Stimulated activated naive CD8-positive, alpha-beta T cell treated with anti-CD3 and anti-CD28 coated beads, Interleukin-15, Interleukin-2, amounts not matched to agents 100 U/mL and 50 U/mL, for 24 hours (primary cell): ENCODE measurements at regions not wholly inside any gene's neighbourhood (a gene's known extent, or its start where the extent isn't known, plus 50 kb on each side); places are given as distances from the start of the nearest gene placed in this dataset.

Source experiments
- ATAC-seq: fragments of 150-1000 bp; cut with Tn5 transposase; one replicate; pipeline ENCODE4 v1.10.0; 2021
- DNase-seq: peaks from one replicate; pipeline ENCODE4 v3.0.0; 2021

DNA sequence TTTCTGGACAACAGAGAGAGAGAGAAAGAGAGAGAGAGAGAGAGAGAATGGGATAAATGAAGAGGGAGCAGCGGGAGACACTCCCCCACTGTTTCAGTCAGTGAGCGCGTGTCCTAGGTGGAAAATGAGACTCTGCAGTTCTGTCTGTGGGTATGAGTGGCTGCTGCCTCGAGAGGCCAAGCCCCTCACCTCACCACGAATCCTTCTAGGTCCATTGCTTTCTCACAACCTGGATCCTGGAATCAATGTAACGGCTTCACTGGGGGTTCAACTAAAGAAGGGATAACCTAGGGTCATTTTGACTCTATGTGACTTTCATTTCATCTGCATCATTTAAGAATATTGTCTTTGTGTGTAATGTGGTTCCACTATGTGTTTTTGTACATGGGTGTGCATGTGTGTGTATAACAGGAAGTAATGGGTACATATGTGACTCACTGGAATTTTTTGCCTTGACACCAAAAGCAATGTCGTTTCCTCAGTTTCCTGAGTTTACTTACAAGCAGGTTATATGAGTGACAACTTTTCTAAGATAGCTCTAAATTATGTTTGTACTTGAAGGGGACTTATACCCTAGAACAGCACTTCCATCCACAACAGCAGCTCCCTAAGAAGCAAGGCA is 221.4 kb upstream of the TRIB2 start:
- DNase-seq (no peak), ATAC-seq (peak; percentile 37)

DNA sequence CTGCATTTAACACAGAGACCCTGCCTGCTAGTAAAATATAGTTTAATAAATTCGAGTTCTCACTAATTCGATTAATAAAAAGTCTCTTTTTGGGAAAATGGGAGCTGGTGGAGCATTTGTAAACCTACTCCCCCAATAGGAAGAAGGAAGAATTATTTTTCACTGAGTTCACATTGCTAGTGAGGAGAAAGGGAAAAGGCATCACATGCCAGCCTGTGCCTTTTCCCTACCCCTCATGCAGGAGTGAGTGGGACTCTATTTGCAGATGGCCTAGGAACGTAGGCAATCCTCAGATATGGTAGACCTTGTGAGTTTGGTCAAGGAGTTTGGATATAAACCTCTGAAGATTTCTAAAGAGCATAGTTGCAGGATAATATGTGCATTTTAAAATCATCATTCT is 218.4 kb upstream of the TRIB2 start:
- ATAC-seq (no peak), DNase-seq (no peak)

DNA sequence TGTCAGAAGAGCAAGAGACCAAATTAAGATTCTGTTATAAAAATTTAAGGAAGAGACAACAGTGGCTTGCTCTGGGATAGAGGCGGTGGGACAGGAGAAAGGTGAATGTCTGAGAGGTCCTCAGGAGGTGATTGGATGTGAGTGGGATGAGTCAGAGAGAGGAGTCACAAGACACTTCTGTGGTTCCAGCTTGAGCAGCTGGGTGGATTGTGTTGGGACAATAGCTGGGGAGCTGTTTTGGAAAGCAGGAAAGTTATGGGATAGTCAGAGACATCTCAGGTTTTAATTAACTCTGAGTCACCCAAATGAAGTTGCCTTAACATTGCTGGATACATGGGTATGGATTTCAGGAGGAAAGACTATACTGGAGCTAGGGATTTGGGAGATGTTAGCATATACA is 218.0 kb upstream of the TRIB2 start:
- ATAC-seq: no peak
- DNase-seq: no peak

DNA sequence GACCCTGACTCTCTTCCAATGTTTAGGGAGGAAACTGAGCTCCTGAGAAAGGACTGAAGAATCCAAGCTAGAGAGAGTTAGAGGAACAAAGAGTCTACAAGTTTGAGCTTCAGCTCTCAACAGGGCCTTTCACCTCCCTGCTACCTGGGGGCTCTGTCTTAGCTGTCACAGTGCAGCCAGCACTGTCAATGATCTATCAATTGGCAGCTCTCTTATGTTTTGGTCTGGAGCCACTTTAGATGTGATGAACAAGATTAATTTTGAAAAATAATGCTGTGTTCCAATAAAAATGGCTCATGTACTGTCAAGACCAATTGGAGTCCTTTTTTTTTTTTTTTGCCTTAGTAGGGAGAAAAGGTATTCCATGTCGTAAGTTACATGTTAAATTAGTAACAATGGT is 215.8 kb upstream of the TRIB2 start:
- ATAC-seq: no peak
- DNase-seq: no peak

DNA sequence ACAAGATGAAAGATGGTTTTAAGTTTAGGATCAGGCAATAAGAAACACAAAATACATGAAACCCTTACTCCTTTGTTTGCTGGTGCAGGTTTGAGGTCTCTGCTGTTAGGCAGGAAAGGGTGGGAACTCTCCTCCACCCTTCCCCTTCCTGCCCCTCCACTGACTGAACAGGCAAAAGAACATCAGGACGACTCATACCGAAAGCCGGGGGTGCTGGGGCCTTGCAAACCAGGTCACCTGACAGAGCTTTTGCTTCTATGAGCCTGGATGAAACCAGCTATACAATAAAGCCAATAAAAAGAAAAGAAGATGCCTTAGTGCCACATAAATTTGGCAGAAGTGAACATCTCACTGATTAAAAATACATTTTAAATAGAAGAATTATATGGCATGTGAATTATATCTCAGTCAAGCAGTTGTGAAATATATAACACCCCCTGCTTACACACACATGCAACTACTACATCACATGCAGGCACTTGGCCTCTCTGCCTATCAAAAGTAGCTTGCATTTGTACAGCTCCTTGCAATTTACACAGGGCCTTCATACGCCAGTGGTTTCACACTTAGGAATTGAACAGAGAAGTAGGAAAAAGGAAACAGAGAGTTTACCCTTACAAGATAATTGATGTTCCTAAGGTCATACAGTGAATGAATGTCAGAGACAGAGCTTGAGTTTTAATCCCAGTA is 215.1 kb upstream of the TRIB2 start:
- DNase-seq: peak; percentile 78
- ATAC-seq: peak; percentile 62

DNA sequence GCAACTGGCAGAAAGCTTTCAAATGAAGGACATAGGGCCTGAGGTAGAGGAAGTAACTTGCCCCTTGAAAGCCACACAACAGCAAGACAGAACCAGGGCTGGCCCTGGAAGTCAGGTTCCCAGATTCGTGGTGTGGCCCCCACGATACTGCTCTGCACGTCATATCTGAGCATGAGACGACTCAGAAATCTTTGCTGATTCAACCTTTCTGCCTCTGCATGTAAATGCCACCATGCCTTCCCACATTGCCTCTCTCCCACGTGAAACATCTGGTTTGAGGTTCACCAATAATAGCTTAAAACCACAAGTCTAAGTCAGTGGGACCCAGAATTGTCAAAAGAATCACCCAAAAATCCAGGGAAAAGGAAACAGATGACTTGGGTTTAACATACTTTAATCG is 214.0 kb upstream of the TRIB2 start:
- ATAC-seq: peak; percentile 47
- DNase-seq: peak; percentile 55

DNA sequence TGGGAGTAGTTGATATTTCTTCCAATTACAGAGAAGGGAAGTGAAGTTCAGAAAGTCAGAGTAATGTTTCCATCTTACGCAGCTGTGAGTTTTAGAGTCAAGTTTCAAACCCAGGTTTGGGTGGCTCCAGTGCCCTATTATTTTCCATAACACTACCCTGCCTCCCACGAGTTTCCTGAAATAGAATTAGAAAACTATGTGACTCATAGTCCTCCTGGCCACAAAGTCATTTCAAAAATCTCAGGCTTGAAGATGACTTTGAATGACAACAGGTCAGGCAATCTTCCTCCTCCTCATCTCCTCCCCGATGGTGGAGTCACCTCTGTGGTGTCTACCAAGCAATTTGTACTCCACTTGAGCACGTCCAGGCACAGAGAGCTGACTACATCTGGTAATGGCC is 212.3 kb upstream of the TRIB2 start:
- peak; percentile 58 for DNase-seq

DNA sequence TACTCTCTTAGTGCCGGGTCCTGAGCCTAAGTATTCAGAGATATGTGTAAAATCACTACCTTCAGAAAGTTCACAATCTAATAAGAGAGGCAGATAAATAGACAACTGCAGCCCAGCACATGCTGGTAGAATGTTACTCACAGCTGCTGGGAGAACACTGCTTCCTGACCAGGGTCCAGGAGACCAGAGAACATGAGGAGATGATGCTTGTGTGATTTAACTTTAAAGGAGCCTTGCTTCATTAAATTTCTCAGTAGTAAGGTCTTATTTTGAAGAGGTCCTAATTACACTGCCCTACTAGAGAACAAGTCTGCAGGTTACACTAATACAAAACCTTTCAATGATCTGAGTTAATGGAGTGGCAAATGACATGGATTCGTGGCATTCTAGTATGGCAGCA is 209.9 kb upstream of the TRIB2 start:
- DNase-seq (no peak), ATAC-seq (no peak)

More for the DNA sequence above, 212.3 kb upstream of the TRIB2 start:
- ATAC-seq: peak; percentile 70

DNA sequence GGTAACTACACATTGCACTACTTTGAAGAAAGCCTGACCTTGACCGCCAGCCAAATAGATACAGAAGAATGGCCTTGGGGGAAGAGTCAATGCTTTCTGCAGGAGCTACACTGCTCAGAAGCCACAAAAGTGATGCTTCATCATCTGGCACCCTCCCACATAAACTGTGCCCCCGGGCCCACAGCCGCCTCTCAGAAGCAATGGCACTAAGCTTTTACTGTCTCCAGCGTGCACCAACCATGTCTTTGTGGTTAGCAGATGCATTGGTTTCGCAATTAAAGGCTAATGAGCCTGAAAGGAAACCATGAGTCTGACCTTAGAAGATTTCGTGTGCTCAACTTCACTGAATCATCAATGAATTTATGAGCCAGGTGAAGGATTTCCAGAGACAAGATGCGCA is 209.4 kb upstream of the TRIB2 start:
- DNase-seq (peak; percentile 81), ATAC-seq (peak; percentile 93)

DNA sequence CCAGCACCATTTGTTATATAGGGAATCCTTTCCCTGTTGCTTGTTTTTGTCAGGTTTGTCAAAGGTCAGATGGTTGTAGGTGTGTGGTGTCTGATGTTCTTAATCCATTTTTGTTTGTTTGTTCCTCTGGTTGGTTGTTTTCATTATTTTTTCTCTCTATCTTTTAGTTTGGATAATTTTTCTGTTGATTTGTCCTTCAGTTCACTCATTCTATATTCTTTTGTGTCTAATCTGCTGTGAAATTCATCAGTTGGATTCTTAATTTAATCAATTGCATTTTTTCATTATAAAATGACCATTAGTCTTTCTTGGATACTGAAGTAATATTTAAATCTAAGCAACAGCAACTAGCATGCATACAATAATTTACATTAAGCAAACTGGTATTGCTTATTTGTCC is 206.7 kb upstream of the TRIB2 start:
- no peak for DNase-seq
- ATAC-seq: no peak

DNA sequence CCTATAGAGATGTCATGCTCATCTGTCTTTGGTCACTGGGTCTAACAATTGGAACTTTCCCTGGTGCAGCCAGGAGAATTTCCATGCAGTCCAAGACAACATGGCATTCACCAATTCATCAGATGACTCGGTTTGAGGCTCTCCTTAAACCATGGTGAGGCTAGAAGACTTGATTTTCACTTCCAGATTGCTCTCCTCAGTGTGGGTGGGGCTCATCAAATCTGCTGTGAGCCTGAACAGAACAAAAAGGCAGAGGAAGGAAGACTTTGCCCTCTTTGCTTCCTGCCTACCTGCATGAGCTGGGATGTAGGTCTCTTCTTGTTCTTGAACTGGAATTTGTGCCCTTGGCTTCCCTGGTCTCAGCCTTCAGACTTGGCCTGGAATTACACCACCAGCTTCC is 203.4 kb upstream of the TRIB2 start:
- ATAC-seq (no peak), DNase-seq (no peak)

DNA sequence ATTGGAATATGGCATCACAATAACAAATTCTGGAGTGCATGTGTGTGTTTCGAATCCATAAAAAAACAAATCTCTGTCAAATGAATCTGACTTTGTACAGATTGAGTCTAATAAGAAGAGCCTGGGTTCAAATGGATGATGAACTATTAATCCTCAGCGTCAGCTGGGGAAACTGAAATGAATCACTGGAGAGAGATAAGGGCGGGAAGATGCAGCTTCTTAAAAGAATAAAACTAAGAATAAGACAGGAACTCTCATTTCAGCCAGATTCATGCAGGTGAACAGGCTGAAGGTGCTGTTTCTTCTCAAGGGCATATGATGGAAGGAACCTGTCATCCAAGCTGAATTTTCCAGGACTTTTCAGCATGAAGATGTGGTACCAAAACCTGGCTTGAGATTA is 202.6 kb upstream of the TRIB2 start:
- DNase-seq: no peak
- no peak for ATAC-seq

DNA sequence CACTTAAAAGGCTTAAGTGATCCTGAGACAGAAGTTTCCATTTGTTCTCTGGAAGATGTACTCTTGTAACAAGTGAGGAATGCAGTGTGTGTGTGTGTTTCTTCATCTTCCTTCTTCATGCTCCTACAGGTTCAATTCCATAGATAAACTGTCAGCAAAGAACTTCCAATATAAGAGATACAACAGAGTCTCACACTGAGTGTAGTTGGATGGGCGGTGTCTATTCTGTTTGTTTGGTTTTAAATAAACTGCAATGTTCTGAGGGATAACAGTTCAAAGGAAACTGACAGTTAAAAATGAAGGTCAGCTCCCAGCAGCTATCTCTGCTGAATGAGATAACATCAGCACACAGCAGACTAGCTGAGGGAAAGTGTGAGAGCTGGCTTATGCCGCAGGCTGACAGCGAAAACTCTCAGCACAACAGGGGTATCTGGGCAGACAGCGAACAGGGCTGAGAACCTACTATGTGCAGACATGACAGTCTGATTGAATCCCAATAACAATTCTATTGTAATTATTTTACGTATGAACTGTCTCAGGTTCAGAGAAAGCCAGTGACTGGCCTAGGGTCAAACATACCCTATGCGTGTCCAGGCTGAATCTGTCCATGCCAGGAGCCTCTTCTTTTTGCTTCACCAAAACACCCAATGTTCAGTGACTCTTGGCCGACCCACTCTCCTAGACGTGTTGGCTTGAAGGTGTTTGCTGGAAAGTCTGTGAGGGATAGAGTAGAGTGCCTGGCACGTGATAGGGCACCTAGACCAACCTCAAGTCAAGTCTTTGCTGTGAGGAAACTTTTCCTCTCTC is 201.9 kb upstream of the TRIB2 start:
- DNase-seq: no peak
- peak; percentile 95 for ATAC-seq

DNA sequence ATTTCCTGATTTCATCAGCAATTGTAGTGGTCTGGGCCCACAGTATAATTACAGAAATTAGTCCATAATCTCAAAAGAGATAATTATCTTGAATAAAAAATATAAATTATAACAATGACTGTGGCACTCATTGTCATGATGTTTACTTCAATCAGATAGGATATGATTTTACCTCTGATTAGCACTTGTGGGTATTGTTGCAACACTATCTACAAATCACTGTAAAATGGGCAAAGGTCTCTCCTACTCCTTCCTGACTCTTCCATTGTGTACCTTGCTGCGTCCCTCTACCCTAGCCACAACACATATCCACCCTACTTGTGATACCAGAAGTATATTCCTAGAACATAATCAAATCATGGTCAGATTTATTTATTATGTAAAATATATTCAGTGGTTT is 200.9 kb upstream of the TRIB2 start:
- no peak for ATAC-seq
- no peak for DNase-seq

DNA sequence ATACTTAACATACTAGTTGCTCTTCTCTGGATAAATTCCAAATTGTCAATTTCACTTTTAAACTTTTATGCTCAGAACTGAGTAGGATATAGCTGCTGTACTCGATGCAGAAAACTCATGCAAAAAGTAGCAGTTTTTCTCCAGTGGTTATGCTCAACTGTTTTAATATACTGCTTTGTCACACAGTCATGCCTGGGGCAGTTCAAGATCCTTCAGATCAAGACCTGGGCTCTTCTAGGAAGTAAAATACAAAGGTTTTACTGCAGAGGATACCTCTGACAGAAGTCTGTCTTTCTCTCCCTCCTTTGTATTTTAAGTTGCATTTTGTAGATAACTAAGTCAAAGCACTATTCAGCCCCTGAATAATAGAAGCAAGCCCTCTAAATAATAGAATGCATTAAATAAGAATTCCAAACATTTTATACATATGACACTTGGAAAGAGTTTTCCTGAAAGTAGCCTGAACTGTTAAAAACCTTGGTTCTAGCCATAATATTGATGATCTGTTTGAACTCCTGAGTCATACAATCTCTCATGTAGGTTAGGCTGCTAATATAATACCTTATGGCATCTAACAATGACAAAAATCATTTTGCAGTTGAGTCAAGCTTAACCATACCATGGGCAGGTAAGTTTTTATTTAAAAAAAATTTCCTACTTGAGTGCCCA is 183.3 kb upstream of the TRIB2 start:
- no peak for DNase-seq
- ATAC-seq: no peak

DNA sequence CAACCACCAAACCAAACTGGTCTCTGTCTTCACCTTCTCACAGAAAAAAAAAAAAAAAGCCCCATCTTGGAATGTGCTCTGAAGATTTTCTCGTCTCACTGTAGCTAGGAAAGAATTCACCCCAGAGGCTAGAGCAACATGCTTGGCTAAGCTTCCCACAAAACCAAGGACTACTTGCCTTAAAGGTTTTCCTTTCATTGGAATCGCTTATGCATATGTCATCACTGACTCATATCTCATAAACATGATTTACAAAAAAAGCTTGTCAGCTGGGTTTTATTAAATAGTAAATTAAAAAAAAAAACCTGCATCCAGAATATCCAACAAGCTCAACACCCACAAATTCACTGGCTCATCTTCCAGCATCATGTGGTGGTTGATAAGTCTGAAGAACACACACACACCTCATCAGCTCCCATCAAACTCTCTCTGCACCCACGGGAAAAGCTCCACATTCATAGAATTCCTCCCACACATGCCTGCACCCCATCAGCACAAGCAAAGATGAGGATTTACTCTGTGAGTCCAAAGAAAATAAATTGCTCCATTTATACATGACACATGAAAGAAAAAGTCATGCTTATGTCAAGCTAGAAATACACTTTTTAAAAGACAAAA is 182.0 kb upstream of the TRIB2 start:
- ATAC-seq (no peak), DNase-seq (no peak)

DNA sequence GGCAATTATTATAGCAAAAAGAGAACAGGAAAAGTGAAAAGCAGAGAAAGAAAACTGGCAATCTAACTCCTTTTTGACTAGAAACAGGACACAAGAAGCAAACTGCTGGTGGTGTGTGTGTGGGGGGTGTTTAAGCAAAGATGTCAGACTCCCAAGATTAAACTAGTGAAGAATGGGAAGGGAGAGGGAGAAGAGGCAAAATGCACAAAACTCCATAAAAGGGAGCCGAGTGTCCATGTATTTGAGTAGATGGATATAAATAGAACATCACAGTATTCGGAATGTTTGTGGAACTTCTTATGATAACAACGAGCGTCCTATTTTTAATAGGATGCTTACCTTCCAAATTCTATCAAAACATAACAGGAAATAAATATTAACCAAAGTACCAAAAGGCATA is 179.8 kb upstream of the TRIB2 start:
- no peak for DNase-seq
- ATAC-seq: no peak

DNA sequence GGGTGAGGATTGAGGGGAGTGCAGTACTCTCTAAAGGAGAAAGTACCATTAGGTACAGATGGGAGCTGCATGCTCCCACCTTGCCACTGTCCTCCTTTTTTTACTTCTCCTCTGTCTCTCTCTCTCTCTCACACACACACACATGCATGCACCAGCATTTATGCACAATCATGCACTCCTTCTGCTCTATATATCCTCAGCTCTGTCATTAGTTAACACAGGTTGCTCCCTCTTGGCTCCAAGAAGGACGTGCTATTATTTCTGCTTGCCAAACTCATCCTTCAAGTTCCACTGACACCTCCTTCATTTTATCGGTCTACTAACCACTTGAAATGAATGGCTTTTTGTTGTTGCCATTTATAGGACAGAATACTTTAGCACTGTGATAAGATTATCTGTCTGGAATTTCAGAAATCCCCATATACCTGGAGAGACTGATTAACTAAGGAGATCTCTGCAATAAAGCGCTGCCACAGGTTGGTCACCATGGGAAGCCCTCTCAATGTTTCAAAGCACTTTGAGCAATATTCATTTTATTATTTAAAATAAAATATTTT is 178.5 kb upstream of the TRIB2 start:
- ATAC-seq (no peak), DNase-seq (no peak)

DNA sequence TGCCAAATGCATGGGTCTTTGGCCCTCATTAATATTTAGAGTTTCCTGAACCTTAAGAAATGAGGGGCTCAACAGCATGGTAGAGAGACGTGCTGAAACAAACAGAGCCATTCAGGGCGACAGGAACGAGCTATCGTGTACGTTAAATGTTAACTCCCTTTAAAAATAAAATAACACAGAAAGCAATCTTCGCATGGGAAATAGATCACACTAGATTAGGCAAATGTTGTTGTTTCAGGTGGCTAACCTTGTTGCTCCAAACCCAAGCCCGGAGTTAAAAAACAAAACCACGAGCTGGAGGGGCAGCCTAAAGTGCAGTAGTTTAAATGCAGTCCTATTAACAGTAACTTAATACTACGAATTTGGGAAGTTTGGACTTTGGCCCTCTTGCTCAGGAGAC is 177.4 kb upstream of the TRIB2 start:
- DNase-seq: no peak
- no peak for ATAC-seq

DNA sequence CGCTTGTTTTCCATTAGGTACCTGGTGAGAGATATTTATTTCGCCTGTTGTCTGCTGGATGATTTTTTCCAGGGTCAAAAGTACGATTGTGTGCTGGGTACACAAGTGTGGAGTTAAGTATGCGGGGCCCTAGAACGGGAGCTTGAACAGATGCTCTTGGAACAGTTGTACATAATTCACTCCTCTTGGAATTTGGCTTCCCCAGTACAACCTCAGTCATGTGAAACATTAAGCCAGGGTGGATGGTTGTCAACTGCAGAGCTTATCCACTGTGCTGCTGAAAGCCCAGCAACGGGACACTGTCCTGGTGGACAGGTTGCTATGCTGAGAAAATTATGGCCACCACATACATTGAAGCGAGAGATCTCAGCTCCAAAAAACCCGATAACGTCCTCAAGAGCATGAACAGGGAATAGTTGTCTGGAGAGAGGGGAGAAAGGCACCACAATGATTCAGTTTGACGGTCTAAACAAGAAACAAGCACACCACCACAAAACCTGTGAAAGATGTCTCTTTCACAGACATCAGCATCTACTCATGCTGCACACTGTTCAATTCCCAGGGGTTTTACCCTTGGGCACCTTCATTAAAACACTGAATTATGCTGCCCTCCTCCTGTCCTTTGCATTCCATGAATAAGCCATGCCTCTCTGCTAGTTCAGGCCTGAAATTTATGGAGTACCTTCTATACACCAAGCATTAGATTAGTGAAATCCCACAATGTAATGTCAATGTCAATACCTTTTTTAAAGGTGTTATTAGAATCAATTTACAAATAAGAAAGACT is 176.8 kb upstream of the TRIB2 start:
- ATAC-seq: no peak
- no peak for DNase-seq
